CD14-positive monocyte (primary cell): ENCODE measurements at regions not wholly inside any gene's neighbourhood (a gene's known extent, or its start where the extent isn't known, plus 50 kb on each side); places are given as distances from the start of the nearest gene placed in this dataset.

Source experiments
- DNase-seq, 3 donors: peaks; one replicate each; pipeline ENCODE4 v3.0.0-alpha.2; 2011 to 2022
- H2AFZ ChIP-seq: 2 replicates; pipeline ENCODE4 v1.6.0; 2012; ENCODE audit warnings: mild to moderate bottlenecking, low read depth, low read length, inconsistent platforms; ENCODE audit not compliant: insufficient read depth, poor library complexity, severe bottlenecking
- H3K27ac ChIP-seq, 2 donors: 1 replicate in 1 of 2; 2 replicates in 1 of 2; pipeline ENCODE4 v1.5.1; 2012 to 2013; ENCODE audit warnings: low read length in 2 of 2, control low read depth in 1 of 2, inconsistent platforms in 1 of 2, low read depth in 1 of 2, mild to moderate bottlenecking in 1 of 2
- H3K27me3 ChIP-seq, 2 donors: one replicate each; pipeline versions ENCODE4 v1.6.0 to v1.6.1; 2011 to 2013; ENCODE audit warnings: low read length in 2 of 2; ENCODE audit not compliant: control insufficient read depth in 2 of 2, insufficient read depth in 2 of 2
- H3K36me3 ChIP-seq, 2 donors: replicated peaks in 1 of 2; 1 replicate in 1 of 2; 2 replicates in 1 of 2; pipeline versions ENCODE4 v1.5.1 to v1.6.1; 2012 to 2013; ENCODE audit warnings: low read length in 2 of 2, control low read depth in 1 of 2, inconsistent platforms in 1 of 2, mild to moderate bottlenecking in 1 of 2; ENCODE audit not compliant: insufficient read depth in 2 of 2, control insufficient read depth in 1 of 2
- H3K4me1 ChIP-seq, 2 donors: 1 replicate in 1 of 2; 2 replicates in 1 of 2; pipeline versions ENCODE4 v1.5.1 to v1.6.1; 2012 to 2013; ENCODE audit warnings: low read length in 2 of 2, control low read depth in 1 of 2, inconsistent platforms in 1 of 2, mild to moderate bottlenecking in 1 of 2, moderate library complexity in 1 of 2; ENCODE audit not compliant: insufficient read depth in 2 of 2, control insufficient read depth in 1 of 2
- H3K4me2 ChIP-seq: replicated peaks from 2 replicates; pipeline ENCODE3; 2012; ENCODE audit warnings: low read length, moderate library complexity, mild to moderate bottlenecking; ENCODE audit not compliant: poor library complexity, severe bottlenecking; ENCODE audit errors: extremely low read depth
- H3K4me3 ChIP-seq, 3 experiments: fragments of 200-600 bp in 1 of 3; sonication (generic) in 1 of 3; replicated peaks in 1 of 3; 1 replicate in 2 of 3; 2 replicates in 1 of 3; pipeline ENCODE4 v1.5.1; 2011 to 2013; ENCODE audit warnings: low read length in 3 of 3, mild to moderate bottlenecking in 3 of 3, control low read depth in 2 of 3, low read depth in 2 of 3, inconsistent platforms in 1 of 3, moderate library complexity in 1 of 3
- H3K79me2 ChIP-seq: 2 replicates; pipeline ENCODE4 v1.6.0; 2012; ENCODE audit warnings: mild to moderate bottlenecking, control low read depth, inconsistent platforms, low read length, moderate library complexity; ENCODE audit not compliant: insufficient read depth
- H3K9ac ChIP-seq: 2 replicates; pipeline ENCODE4 v1.6.0; 2017; ENCODE audit warnings: low read length, mild to moderate bottlenecking; ENCODE audit not compliant: insufficient read depth, poor library complexity, severe bottlenecking
- H3K9me3 ChIP-seq, 2 donors: replicated peaks in 1 of 2; 1 replicate in 1 of 2; 2 replicates in 1 of 2; pipeline versions ENCODE4 v1.5.1 to v1.6.1; 2012 to 2013; ENCODE audit warnings: low read length in 2 of 2, control low read depth in 1 of 2; ENCODE audit not compliant: control insufficient read depth in 1 of 2, insufficient read depth in 1 of 2
- H4K20me1 ChIP-seq: 2 replicates; pipeline ENCODE4 v1.6.0; 2012; ENCODE audit warnings: mild to moderate bottlenecking, low read length, control low read depth, moderate library complexity; ENCODE audit not compliant: insufficient read depth
- H3K27ac Mint-ChIP-seq, 7 donors: one replicate each; pipeline ENCODE4 v1.8.0; 2020; ENCODE audit warnings: mild to moderate bottlenecking in 7 of 7, mixed read lengths in 7 of 7, moderate library complexity in 6 of 7, inconsistent platforms in 2 of 7
- H3K27me3 Mint-ChIP-seq, 3 donors: one replicate each; pipeline ENCODE4 v1.8.0; 2021 to 2022; ENCODE audit warnings: low read depth in 3 of 3, mild to moderate bottlenecking in 3 of 3, mixed read lengths in 3 of 3, moderate library complexity in 3 of 3, inconsistent platforms in 1 of 3
- H3K36me3 Mint-ChIP-seq, 2 donors: one replicate each; pipeline ENCODE4 v1.8.0; 2020; ENCODE audit warnings: mixed read lengths in 2 of 2, inconsistent platforms in 1 of 2, mild to moderate bottlenecking in 1 of 2
- H3K4me1 Mint-ChIP-seq: one replicate; pipeline ENCODE4 v1.8.0; 2020; ENCODE audit warnings: mild to moderate bottlenecking, mixed read lengths
- H3K4me3 Mint-ChIP-seq, 2 donors: one replicate each; pipeline ENCODE4 v1.8.0; 2020; ENCODE audit warnings: mild to moderate bottlenecking in 2 of 2, mixed read lengths in 2 of 2, moderate library complexity in 1 of 2
- H3K9me3 Mint-ChIP-seq, 7 donors: one replicate each; pipeline ENCODE4 v1.8.0; 2020 to 2022; ENCODE audit warnings: mixed read lengths in 7 of 7, mild to moderate bottlenecking in 6 of 7, moderate library complexity in 6 of 7, inconsistent platforms in 2 of 7
- WGBS: methylation state at CpG from one replicate; pipeline ENCODE4 v1.1.5; 2013; ENCODE audit warnings: missing lambda C conversion rate; ENCODE audit not compliant: insufficient coverage; 5-methylcytosine and 5-hydroxymethylcytosine counted together
- intact Hi-C, 2 donors: fragments of 100-400 bp; cut with micrococcal nuclease; formaldehyde crosslinking; loops; one replicate each; pipeline versions ENCODE4 v1.15.0 to v1.15.1; 2023
- TF ChIP-seq, protein P1 (sequence below): fragments of 200-600 bp; IDR thresholded peaks from one replicate; pipeline ENCODE4 v1.8.0; 2022; ENCODE audit warnings: antibody characterized with exemption, mild to moderate bottlenecking

DNA sequence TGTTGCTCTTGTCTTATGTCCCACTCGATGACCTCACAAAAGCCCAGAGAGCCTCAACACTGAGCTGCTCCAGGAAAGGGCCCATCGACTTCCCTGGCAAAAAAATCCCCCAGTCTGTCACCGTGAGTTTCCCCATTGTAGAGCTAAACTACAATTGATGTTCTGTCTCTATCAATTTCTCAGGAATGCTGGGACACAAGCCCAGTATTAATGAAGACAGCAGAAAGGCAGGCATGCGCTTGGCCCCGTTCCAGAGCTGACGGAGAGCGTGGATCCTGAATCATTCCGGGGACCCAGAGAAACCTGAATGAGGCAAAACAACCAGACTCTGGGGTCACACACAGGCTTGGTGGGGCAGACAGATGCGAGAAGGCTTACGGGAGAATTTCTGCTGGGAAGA lies 146.9 kb downstream of the TTC32 start:
- H3K4me3 ChIP-seq = no peak overlapping the region
- DNase-seq = no peak
- Mint-ChIP-seq H3K4me1 (no peaks in the 10 kb centered on the region), H3K9me3 (peaks cover 0 to 5% (median 1%) of the 10 kb centered on the region in 7 donors), H3K27me3 (peaks cover 0 to 3% (median 1%) of the 10 kb centered on the region in 3 donors), H3K4me3 (no peak overlapping the region), H3K27ac (no peak overlapping the region), H3K36me3 (no peaks in the 10 kb centered on the region)
- 91% methylated on average over 9 of the region's 10 CpGs for WGBS
- no peaks in the 10 kb centered on the region for H3K36me3 ChIP-seq
- TF ChIP-seq, protein P1, sequence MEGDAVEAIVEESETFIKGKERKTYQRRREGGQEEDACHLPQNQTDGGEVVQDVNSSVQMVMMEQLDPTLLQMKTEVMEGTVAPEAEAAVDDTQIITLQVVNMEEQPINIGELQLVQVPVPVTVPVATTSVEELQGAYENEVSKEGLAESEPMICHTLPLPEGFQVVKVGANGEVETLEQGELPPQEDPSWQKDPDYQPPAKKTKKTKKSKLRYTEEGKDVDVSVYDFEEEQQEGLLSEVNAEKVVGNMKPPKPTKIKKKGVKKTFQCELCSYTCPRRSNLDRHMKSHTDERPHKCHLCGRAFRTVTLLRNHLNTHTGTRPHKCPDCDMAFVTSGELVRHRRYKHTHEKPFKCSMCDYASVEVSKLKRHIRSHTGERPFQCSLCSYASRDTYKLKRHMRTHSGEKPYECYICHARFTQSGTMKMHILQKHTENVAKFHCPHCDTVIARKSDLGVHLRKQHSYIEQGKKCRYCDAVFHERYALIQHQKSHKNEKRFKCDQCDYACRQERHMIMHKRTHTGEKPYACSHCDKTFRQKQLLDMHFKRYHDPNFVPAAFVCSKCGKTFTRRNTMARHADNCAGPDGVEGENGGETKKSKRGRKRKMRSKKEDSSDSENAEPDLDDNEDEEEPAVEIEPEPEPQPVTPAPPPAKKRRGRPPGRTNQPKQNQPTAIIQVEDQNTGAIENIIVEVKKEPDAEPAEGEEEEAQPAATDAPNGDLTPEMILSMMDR = no peak
- H4K20me1 ChIP-seq = no peaks in the 10 kb centered on the region
- no peak overlapping the region for H3K4me2 ChIP-seq
- intact Hi-C loops = no loop called here
- no peaks in the 10 kb centered on the region for H3K4me1 ChIP-seq
- no peak overlapping the region for H3K9ac ChIP-seq
- H3K9me3 ChIP-seq = no peaks in the 10 kb centered on the region
- H2AFZ ChIP-seq = no peak overlapping the region
- H3K79me2 ChIP-seq = no peaks in the 10 kb centered on the region
- H3K27ac ChIP-seq = no peak overlapping the region
- H3K27me3 ChIP-seq = no peaks in the 10 kb centered on the region

GRCh38 chr2:19753818-19754217 lies 148.0 kb downstream of the TTC32 start:
- Mint-ChIP-seq H3K27me3 (peaks cover 0 to 3% (median 1%) of the 10 kb centered on the region in 3 donors), H3K27ac (no peak overlapping the region), H3K4me1 (no peaks in the 10 kb centered on the region), H3K36me3 (no peaks in the 10 kb centered on the region), H3K4me3 (no peak overlapping the region), H3K9me3 (peaks cover 0 to 3% (median 1%) of the 10 kb centered on the region in 7 donors)
- Histone ChIP-seq H3K4me3 (no peak overlapping the region), H3K9ac (no peak overlapping the region), H3K27me3 (no peaks in the 10 kb centered on the region), H3K9me3 (no peaks in the 10 kb centered on the region), H3K27ac (no peak overlapping the region), H3K79me2 (no peaks in the 10 kb centered on the region), H3K36me3 (no peaks in the 10 kb centered on the region), H2AFZ (no peak overlapping the region), H3K4me2 (no peak overlapping the region), H3K4me1 (no peaks in the 10 kb centered on the region), H4K20me1 (no peaks in the 10 kb centered on the region)
- intact Hi-C loops = no loop called here
- DNase-seq = no peak
- TF ChIP-seq, protein P1 = no peak
- 93% methylated on average over 2 of the region's 2 CpGs for WGBS
